Left hindlimb (tissue), 1 donor: ENCODE measurements at regions not wholly inside any gene's neighbourhood (a gene's known extent, or its start where the extent isn't known, plus 50 kb on each side); places are given as distances from the start of the nearest gene placed in this dataset.

Experiments used
- DNase-seq: peaks from one replicate; pipeline ENCODE4 v3.0.0-alpha.2; 2018

DNA sequence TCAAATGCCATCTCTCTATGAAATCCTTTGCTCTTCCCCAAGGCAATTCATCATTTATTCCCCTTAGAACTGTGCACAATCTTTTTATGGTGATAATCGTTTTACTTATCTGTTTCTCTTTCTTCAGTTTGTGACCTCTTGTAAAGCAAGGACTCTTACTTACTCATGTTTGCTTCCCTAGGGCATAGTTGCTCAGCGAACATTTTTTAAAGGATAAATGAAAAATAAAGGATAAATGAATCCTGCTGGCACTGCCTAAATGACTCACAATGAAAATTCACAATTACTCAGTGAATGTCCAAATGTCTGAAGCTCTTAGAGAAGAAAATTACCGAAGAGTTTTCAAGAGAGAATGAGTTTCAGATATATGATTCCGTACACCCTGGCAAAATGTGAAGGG, 671.7 kb downstream of the CDH11 start:
- DNase-seq: no peak

DNA sequence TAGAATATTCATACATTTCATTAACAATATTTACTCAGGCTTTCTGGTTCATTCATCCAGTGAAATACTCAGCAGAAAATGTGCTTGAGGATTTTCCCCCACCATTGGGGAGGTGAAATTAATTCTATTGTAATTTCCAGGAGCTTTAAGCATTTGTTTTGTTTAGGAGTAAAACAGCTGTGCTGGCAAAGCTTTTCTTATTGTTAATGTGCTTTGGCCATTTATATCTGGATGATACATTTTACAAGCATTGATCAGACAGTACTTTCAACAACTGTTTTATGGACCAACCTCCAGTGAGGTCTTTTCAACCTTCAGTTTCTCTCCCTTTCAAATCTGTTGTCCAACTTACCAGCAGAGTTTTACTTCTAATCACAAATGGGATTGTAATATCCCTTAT, 672.4 kb downstream of the CDH11 start:
- DNase-seq: no peak

DNA sequence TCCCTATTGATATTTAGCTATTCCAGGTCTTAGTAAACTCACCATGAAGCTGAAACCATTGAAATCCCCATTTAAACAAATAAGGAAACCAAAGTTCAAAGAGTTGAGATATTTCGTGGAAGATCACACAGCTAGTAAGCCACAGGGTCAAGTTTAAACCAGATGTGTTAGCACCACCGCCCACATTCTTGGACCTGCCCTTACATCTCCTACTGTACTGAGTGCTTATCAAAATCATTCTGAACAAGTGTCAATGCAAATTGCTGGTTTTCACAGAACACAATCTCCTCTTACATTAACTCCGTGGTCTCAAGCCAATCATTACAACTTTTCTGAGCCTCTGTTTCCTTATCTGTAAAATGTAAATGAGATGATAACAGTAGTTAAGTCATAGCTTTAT, 676.2 kb downstream of the CDH11 start:
- no peak for DNase-seq

DNA sequence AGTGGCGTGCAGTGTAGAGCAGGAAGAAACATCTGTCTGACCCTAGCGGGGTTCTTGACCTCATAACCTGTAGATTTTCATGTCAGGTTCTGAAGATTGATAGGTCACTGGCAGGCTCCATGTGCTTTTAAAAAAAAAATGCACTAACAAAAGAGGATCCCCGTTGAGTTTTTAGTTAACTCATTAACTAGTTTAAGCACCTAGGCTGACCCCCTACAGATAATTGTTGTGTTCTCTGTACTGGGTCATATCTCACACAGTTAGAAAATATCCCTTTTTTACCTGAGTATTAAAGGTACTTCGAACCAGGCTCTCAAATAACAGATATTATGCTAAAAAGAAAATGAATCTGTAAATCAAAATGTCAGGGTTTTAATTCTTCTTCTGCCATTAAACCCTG, 676.6 kb downstream of the CDH11 start:
- no peak for DNase-seq

DNA sequence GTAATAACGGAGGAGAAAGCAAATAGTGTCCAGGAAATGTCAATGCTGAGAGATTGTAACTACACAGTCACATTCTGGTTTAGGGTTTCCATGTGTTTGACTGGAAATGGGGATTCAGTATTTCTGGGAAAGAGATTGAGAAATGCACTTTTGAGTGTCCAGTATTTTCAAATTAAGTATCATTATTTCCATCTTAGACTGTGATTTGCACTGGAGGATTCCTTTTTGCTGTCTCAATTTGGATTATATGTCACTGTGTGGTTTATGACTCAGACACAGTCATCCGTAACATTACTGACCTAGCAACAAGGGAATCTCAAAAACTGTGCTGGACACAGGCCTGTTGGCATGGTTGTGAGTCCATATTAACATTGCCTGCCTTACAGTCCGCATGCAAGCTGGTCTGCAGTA, 681.4 kb downstream of the CDH11 start:
- peak; percentile 53 for DNase-seq

DNA sequence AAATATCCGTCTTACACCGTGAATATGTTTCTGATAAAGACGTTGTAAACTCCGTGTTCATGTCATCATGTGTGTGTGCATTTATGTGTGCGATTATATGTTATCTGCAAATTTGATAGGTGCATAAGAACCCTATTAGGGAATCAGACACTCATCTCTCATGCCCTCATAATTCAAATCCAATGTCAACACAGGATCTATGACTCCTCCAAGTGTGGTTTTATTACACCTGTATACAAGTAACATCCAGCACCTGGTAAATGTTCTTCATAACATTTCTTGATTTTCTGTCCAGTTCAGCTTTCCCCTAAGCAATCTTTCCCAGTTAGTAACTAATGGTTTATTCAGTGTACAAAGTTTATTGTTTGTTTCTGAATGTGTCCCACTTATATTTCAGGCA, 681.9 kb downstream of the CDH11 start:
- no peak for DNase-seq

DNA sequence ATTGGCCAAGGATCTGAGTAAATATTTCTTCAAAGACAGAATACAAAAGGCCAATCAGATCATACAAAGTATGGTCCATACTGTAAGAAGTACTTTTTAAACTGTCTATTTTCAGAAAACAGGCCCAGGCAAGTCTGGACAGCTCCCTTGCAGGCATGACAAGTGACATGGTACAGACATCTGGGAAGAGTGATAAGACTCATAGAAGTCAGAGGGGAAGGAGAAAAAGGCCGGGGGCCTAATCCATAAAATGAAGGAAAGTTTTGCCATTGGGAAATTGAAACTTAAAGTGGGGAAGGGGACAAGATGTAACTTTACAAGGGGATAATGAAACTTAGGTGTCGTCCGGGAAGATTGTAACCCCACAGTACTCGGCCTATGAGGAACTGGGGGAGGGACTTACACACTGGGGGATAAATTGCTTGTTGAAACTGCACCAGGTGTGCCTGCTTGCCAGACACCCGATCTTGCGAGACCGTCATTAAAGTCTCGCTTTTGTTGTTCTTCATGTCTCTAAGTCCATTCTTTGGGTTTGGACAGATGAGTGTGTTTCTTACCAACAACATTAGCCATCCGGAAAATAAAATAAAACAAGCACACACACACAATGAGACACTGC, 684.0 kb downstream of the CDH11 start:
- no peak for DNase-seq

DNA sequence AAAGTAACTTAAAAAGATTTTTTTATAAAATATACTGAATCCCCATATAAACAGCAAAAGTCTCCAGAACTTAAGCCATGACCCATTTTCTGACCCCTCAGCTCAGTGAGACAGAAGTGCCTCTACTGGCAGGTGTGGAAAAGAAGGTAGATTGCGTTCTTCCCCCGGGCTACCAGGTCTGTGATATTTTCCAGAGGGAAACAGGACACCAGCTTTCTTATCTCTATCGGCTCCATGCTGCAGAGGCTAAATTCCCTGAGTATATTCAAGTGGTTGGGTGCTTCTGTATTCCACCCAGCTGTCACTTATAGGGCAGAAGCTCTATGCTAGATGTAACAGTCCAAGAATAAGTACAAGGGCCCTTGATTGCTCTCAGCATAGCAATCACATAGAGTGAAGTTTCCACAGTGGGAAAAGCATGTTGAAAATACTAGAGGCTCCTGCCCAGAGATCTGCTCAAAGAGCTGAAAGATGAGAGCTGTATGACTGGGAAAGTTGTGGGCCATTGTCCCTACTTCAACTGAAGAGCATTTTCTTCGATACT, 687.3 kb downstream of the CDH11 start:
- DNase-seq: no peak

DNA sequence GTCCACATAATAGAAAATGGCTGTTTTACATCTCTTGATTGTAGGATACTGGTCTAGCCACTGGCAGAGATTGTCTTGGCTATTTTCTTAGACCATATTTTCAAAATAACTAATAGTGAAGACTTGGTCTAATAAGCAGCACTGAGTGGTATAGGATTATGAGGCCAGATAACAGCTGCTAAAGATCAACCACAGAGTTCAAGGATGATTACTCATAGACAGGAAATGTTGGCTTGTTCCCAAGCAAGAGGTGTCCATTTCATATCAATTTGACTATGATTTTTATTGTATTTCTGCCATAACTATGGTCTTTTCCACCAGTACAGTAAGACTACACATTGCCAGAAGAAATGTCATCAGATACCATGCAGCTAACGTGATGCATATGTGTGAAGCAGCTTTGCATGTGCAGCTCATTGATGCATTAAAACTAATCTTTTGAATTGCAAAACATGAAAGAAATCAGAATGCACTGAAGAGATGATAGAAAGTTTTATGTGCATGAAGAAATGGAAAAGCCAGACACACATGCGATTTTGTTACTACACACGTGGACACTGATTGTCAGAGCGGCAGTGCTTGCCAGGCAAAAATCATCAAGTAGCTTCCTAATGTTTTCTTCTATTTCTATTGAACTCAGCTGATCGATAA, 693.3 kb downstream of the CDH11 start:
- DNase-seq: no peak

DNA sequence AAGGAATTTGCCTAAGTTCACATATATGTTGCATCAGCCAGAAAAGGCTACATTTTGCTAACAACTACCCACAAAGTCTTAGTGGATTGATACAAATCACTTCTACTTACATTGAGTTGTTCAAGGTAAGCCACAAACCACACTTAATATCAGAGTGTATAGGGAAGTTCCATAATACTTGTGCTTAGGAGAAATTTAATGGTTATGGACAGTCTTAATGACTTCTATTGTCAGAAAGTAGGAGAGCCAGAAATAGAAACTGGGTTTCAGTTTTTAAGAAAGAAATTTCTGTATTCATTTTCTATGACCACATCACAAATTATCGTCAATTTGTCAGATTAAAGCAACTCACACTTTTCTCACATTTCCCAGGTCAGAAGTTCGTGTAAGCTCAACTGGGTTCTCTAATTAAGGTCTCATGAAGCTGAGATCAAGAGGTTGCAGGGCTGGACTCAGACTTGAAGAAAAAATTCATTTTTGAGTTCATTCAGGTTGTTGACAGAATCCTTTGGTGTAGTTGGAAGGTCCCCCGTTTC, 695.7 kb downstream of the CDH11 start:
- DNase-seq: no peak

DNA sequence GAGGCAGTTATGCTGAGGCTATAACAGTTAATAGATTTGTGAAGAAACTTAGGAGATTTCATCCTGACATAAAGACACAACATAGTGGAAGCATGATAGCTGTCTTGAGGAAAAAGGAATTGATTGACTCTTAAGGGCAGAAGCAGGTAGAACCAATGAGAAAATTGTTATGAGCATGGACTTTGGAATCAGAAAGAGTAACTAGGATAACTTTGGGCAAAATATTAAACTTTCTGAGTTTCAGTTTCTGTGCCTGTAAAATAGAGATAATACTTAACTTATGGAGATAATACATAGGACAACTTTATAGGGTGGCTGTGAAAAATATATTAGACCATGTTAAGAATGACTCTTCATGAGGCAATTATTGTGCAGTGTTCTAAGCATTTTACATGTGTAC, 696.5 kb downstream of the CDH11 start:
- DNase-seq: no peak

DNA sequence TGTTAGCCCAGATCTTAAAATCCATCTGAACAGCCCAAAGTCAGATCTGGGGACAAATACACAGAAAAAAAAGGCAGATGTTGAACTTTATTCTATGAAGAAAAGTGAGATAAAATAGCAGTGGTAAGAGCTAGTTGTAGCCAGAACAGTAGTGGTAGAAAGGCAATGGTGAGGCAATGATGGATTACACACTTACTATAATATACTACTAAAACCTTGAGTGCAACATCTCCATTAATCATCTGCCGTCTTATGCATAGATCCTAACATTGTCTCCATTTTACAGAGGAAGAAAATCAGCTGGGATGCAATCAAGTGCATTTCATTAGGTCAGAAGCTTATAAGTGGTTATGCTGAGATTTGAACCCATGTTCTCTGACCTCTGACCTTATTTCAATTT, 699.6 kb downstream of the CDH11 start:
- DNase-seq: no peak

DNA sequence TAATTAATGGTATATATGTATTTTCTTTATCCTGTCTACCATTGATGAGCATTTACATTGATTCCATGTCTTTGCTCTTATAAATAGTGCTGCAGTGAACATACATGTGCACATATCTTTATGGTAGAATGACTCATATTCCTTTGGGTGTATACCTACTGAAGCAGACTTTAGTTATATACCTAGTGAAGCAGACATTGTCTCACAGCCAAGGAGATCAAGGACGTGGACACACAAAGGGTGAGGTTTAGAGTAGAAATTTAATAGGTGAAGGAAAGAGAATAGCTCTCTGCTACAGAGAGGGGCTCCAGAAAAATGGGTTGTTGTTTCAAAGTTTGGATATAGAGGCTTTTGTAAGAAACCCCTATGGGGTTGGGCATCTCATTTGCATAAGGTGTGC, 700.3 kb downstream of the CDH11 start:
- no peak for DNase-seq

DNA sequence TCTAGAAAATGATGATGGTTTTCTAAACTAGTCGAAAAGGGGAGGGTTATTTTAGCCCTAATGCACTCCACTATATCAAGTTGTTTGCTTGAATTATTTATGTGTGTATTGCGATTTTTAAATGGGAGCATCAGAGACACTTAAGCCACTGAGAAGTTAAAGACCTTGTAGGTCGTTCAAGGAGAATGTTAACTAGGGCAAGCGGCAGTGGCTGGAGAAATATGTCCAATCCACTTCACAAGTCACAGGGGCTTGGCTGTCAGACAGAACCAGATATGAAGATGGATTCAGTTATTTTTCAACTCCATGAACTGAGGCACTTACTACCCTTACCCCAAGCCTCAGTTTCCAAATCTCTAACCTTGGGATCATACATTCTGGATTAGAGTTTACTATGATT, 702.0 kb downstream of the CDH11 start:
- DNase-seq: no peak

DNA sequence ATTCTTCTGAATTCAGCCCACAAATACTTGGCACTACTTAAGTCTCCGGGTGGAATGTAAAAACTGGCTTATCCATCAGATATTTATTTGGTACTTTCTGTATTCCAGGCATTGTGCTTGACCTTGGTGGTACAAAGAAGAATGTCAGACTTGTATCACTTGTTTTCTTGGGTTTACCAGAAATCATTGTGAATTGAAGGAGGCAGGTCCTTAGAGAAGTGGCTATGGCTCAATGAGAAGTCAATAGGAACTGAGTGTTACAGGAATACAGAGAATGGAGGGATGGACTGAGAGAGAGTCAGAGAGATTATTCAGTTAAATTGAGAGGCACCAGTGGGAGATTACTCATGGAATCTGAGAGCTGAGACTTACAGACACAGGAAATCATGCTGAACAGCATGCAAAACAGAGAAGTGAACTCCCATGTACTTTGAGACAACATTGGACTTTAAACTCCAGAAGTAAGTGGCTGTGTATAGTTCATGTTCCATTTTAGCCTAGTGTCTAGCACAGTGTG, 704.1 kb downstream of the CDH11 start:
- no peak for DNase-seq

DNA sequence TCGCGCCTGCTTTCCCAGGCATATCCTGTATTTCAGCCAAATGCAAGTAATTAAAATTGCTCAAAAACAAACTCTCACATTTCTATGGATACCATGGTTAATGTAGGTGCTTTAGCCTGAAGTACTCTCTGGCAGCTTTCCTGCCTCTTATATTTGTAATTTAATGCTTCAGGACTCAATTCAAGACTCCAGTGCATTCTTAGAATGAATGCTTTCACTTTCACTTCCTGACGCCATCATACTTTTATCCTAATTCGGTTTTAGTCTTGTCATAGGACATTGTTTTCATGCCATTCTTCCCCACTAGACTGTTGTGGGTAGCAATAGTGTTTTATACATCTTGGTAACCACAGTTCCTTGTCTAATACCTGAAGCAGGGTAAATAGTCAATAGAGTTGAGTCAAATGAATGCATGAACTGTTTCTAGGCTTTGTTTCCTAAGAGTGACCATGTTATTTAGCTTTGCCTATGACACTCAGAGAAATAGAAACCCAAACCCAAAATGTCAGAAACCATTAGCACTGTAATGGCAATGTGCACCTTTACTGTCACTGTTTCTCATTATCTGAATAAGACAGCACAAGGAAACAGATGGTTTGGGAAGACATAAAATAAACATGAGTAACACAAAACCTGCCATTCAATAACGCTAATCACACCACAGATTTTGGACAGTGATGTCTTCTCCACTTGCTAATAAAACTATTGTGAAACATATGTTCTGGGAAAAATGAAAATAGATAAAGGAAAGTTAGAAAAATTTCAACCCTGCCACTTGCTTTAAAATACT, 705.5 kb downstream of the CDH11 start:
- DNase-seq: no peak

DNA sequence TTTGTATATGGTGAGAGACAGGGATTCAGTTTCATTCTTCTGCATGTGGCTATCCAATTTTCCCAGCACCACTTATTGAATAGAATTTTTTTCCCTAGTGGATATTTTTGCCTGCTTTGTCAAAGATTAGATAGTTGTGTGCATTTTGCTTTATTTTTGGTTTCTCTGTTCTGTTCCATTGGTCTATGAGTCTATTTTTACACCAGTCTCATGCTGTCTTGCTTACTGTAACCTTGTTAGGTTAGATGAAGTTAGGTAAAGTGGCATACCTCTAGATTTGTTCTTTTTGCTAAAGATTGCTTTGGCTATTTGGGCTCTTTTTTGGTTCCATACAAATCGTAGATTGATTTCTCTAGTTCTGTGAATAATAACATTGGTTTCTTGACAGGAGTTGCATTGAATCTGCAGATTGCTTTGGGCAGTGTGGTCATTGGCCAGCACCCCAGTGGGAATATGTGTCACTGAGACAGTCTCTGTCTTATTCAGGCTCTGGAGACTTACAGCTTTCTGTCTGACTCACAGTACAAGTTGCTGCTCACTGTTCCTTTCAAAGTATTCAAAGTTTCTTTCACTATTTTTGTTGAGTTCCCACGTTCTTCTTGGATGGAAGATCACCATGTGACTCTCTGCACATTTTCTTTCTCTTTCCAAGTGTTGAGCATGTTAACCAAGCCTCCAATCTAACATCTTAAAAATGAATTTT, 709.1 kb downstream of the CDH11 start:
- DNase-seq: no peak

DNA sequence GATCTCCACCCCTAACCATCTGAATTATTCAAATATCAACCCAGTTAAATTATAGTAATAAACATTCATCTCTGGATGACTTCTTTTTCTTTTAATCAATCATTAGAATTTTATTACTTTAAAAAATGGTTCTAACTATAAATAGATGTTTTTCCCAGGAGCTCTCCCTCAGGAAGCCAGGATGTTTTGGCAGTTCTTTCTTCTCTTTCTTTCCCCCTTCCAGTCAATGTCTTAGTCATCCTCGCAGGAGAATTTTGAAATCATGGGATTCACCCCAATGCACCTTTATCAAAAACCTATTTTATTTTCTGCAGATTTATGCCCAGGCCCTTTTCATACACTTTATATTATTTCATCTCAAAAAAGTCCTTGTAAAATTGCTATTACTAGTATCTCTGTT, 711.6 kb downstream of the CDH11 start:
- DNase-seq: no peak

DNA sequence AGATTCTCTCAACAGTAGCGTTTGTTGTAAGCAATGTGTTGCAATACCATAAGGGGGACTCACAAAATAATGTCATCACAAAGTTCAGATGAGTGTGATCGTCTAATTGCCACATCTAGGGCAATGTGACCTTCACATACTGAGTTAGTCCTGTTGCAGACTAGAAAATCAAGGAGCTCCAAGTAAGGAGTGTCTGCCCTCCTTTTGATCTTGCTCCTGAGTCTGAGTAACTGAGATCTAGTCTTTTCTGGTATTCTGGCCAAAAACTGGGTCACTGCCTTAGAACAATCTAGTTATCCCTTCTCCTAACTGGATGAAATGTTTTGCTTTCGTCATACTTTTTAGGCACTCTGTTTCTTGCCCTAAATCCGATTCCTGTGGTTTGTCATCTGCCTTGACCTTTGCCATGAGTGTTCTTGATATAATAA, 712.1 kb downstream of the CDH11 start:
- no peak for DNase-seq

DNA sequence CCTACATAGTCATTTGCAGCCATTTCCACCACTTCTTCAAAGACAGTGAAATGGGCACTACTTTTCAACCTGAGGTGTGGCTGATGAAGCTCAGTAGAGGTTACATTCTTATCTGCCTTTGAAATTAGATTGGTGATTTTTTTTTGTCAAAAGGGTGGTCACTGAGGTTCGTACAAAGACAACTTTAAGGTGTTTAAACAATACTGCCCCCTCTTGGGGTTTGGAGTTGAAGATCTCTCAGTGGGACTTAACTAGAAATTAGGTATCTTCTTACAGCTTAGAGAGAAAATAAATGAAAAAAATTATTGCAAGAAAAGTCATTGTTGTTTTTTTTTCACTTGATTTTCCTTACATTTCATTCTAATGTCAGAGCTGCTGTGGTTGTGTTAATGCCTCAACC, 713.2 kb downstream of the CDH11 start:
- no peak for DNase-seq

DNA sequence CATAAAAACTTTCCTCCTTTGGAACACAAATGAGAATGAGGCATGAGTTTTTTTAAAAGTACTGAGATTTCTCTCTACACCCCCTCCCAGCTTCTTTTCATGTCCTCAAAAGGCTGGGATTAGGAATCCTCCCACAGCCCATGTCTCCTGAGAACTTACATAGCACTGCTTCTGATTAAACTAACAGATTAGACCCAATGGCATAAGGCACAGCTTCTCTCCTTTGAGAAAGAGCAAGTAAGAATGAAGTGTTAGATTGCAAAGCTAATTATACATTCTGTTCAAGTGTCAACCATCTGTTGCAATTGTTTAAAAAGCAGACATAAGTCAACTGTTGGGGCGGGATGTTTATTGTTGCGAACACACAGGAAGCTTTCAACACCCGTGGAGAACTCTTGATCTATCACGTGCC, 715.1 kb downstream of the CDH11 start:
- DNase-seq: no peak

DNA sequence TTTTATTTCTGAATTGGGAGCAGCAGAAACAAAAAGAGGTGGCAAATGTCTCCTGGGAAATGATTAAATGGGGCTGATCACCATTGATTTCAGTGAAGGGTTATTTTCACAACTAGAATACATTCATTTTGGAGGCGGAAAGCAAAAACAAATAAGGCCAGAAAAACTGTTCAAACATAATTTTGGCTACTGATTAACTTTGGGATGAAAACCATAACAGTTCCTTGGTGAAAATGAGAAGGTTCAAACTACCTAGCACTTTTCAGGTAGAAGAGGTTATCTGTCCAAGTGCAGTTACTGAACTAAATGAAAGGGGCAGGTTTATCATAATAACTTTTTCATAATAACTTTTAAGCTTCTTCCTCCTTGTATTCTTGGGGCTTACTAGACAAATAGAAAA, 718.5 kb downstream of the CDH11 start:
- DNase-seq: no peak

DNA sequence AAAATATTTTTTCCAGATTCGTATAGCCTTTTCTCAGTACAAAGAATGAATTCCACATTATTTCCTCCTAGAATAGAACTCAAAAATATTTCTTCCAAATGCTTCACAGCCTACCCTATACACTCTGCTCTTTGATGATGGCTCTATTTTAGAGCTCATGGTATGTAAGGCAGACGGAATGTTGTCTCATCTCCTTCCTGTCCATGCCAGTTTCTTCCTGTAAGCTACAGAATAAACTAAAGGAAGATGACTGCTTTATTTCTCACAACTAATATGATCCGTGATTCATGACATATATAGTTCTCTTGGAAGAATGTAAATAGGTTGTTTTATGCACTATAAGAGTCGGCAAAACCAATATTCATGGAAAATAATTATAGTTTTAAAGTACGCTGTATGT, 723.1 kb downstream of the CDH11 start:
- DNase-seq: no peak
